HT1080 (cell line): ENCODE measurements at regions not wholly inside any gene's neighbourhood (a gene's known extent, or its start where the extent isn't known, plus 50 kb on each side); places are given as distances from the start of the nearest gene placed in this dataset.

Source experiments
- DNase-seq: peaks from one replicate; pipeline ENCODE4 v3.0.0-alpha.2; 2015; ENCODE audit warnings: low read depth

GRCh38 chr7:26512737-26513136 is 221.1 kb downstream of the SNX10 start:
- DNase-seq: no peak

GRCh38 chr7:26513948-26514347 is 222.3 kb downstream of the SNX10 start:
- DNase-seq: no peak

GRCh38 chr7:26514633-26515032 is 223.0 kb downstream of the SNX10 start:
- DNase-seq: no peak

DNA sequence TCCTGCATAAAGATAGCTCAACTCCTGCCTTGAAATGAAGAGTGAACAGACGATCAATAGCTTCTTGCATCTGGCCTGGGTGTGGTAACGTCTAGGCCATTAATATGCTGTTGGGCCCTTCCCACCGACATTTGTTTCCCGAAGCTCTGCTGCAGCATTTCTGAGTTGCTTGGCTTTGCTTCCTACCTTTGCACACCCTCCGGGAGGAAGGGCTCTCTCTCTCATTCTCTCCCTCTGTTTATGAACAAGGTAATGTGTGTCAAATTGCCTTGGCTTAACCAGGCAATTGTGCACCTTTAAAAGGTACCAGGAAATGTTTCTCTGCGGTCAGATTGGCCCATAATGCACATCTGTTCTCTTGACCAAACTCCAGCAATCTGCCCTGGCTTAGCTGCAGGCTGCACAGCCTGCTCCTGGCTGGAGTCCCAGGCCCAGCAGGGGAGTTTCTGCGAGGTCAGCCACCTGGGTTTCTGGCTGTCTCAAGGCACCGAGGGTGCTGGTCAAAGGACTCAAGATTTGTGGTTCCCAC is 223.7 kb downstream of the SNX10 start:
- DNase-seq: peak; percentile 65

DNA sequence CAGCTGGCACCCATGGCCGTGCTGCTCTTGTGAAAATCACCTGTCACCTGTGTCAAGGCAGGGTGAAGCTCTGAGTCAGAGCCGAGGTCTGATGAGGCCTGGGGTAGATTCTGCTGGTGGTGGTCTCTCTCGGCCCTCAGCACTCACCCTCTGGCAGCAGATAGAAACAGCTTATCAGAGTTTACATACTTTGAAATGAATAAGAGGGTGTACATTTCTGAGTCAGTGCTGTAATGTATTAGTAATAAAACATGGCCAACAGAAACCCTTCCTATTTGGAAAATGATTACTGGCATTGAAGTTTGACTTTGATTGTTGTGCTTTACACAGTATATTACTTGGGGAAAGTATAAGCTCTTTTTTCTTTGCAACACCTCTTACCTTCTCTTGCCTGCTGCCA is 228.8 kb downstream of the SNX10 start:
- no peak for DNase-seq

DNA sequence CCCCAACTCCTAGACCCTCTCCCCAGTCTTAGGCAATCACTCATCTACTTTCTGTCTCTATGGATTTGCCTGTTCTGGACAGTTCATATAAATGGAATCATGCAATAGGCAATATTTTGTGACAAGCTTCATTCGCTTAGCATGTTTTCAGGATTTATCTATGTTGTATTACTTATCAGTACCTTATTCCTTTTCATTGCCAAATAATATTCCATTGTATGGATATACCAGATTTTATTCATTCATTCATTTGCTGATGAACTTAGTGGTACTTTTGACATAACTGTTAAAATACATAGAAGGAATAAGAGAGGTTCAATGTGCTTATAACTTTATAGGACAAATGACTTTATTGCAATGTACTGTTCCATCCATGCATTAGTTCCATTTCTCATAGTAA is 231.0 kb downstream of the SNX10 start:
- DNase-seq: no peak

- no peak for DNase-seq
Observed at GRCh38 chr7:26525398-26526264, 234.0 kb downstream of the SNX10 start.

- DNase-seq: no peak
Observed at GRCh38 chr7:26526265-26526587, 234.6 kb downstream of the SNX10 start.

GRCh38 chr7:26531926-26532325 is 240.3 kb downstream of the SNX10 start:
- DNase-seq: no peak

DNA sequence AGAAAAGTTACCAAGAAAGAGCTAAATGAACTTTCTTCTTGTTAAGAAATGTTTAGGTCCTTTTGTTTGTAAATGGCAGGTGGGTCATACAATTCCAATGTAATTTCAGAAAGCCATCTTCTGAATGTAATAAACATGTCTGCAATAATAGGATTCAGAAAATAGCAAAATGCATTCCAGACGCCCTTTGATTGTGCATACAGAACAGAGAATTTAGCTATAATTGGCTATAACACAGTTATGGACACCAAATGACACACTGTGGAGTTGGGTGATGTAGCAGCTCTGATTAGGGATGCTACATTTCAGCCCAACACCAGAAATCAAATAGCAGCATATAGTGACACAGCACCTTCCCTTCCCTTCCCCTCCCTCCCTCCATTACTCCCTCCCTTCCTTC is 240.8 kb downstream of the SNX10 start:
- DNase-seq: no peak

DNA sequence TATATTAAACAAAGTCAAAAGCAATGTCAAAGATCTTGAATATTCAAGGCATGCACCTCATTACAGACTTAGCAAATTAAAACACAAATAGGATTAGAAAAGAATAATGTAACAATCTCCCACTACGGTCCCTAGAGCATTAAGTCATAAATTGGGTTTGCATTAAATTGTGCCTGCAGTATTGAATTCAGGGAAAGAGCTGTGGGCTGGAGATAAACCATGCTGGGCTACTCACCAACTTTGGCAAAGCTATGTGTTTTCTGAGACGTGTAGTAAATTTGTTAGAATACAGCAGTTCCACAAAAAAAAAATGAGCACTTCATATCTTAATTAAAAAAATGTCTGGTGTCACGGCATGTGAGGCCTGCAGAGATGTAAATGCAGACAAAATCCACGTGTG is 241.6 kb downstream of the SNX10 start:
- no peak for DNase-seq

GRCh38 chr7:26534649-26535482 is 243.2 kb downstream of the SNX10 start:
- no peak for DNase-seq

DNA sequence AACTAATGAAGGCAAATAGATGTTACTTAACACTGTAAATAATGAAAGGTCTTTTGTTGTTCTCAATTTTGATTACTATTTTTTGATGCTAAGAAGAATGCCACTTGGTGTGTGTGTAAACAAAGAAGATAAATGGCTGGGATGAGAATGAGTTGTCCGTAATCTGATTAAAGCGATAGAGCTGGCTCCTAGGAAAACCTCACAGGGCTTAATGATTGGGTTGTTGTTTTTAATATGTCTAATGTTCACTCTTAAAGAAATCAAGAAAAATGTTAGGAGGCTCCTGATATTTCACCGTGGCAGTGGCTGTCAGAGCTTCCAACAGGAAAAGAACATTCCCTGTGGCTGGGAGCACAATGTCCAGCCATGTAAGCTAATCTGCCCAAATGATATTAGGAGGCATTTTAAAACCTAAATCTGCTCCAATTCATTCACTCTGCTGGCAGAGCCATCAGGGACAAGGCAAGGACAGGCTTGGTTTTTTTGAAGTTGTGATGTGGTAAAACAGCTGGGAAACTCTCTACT is 243.9 kb downstream of the SNX10 start:
- DNase-seq: no peak

GRCh38 chr7:26538216-26538615 is 246.6 kb downstream of the SNX10 start:
- DNase-seq: no peak

GRCh38 chr7:26538689-26539088 is 247.0 kb downstream of the SNX10 start:
- DNase-seq: no peak

DNA sequence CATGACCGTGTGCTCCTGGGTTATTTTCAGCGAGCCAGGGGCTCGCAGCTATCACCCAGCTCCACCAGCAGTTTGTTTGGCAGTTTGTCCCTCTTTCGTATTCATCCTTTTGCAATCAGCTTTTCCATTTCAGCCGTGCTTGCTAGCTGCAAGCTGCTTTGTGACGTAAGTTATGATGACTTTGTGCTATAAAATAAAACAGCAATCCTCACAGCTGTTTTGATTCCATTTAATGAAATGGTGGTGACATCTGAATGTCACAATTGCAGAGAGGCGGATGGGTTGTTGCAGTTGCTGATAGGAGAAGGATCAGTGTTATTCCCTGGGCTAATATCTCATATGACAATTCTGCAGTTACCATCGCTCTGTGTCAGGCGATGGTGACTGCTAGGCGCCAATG is 251.7 kb downstream of the SNX10 start:
- DNase-seq: no peak

DNA sequence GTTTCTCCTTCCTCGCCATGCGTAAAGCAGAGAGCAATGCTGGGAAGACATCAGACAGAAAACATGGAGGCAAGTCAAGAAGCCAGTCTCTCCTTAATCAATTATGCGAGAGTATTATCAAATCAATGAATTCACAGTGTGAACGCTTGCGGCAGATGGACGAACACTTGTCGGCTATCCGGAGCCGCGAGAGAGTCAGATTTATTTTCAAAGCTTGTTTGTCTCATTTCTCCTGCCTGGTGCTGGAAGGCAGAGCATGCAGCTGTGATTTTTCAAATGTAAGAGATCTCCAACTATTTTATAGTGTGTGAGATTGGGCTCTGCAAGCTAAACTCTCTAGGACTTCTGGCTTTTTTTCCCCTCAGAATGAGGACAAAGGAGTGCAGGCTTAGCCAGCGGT is 252.3 kb downstream of the SNX10 start:
- no peak for DNase-seq

DNA sequence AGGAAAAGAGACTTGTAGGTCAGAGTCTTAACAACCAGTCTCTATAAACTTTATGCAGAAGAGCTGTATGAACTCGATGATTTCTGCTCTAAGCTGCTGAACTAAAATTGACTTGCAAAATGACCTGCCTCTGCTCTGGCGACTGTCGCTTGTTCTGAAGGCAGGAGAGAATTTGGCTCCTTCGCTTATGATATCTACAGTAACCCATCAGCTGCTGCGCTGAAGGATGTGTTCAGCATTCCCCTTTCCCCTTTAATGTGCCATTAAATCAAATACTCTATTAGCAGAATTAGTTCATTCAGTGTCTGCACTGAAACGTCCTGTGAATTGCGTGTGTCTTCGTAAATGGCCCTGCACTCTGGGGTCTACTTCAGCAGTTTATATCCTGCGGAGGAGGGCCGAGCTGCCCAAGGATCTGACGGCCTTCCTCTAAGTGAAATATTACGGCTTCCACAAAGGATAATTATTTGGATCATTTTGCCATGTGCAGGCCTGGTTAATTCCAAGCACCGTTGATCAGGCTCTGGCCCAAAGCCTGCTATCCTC is 254.9 kb downstream of the SNX10 start:
- no peak for DNase-seq

- DNase-seq: no peak
Observed at GRCh38 chr7:26547156-26547555, 255.5 kb downstream of the SNX10 start.

- peak; percentile 94 for DNase-seq
Observed at GRCh38 chr7:26549281-26549944, 257.8 kb downstream of the SNX10 start.

DNA sequence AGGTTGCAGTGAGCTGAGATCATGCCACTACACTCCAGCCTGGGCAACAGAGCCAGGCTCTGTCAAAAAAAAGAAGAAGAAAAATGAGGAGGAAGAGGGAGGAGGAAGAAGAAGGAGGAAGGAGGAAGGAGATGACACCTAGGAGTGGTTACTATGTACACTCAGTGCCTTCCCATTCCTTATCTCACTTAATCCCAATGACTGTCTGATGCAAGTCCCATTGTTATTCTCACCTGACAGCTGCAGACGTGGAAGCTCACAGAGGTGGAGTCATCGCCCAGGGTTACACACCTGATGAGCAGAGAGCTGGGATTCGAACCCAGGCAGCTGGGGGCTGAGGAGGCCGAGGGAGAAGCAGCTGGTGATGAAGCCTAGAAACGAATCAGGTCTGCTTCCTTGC is 258.8 kb downstream of the SNX10 start:
- DNase-seq: no peak
